GM18858 (cell line): ENCODE measurements at regions not wholly inside any gene's neighbourhood (a gene's known extent, or its start where the extent isn't known, plus 50 kb on each side); places are given as distances from the start of the nearest gene placed in this dataset.

ENCODE experiments used
- ATAC-seq: cut with Tn5 transposase; IDR thresholded peaks from one replicate; pipeline ENCODE4 v1.9.1; 2021; ENCODE audit not compliant: unreplicated experiment

- ATAC-seq = no peak
Measured at GRCh38 chr7:130896051-130896881, 162.3 kb upstream of the KLF14 start.

- no peak for ATAC-seq
Measured at GRCh38 chr7:130896898-130897514, 163.0 kb upstream of the KLF14 start.

DNA sequence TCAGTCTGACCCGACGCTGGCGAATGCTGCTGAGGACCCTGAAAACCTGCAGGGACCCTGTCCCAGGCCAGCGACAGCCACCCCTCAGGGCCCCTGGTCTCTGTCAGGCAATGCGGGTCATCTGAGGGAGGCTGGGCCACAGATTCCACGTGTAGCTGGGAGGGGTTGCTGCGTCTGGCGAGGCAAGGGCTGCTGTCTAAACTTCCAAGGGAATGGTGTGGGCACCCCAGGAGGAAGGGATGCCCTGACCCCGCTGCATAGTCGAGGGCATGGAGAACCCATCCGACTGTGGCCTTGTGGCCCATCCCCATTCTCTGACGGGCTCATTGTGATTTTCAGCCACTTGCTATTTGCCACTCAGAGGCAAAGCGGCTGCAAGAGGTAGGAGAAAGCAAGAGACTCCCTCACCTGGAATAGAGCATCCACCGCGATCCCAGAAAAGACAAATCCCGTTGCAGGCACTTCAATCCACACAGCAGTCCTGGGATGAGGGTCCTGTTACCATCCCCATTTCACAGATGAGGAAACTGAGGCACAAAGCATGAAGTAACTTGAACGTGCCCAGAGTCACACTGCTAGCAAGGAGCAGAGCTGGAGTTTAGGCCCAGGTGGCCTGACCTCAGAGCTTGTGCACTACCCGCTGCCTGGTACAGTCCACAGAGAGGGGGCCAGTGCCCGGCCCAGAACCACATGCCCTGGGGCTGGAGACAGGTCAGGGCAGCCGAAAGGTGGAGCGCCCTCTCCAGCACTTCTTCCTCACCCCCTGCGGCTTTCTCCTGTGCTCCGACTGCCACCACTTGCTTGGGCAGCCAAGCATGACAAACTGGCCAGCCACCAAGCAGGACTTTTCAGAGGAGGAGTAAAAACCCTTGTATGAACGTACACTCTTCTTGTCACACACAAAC lies 163.8 kb upstream of the KLF14 start:
- ATAC-seq = no peak

DNA sequence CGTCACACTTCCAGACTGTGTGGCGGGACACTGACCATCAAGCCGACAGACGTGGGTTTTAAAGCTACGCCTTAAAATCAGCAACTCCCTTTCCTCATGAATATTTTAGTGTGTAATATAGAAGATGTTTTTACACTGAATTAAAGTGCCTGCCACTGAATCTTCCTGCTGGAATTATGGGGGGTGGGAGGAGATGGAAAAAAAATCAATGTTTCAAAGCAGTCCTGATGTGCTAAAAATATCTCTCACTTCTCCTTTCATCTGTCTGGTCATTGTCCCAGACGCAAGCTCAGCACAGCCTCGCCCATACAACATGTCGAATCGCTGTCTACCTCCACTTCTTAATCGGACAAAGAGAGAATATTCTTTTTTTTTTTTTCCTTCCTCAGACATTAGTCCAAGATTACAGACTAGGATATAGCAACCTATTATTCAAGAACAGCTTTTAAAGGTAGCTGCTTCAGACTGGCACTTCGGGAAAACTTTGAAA lies 165.1 kb upstream of the KLF14 start:
- no peak for ATAC-seq

DNA sequence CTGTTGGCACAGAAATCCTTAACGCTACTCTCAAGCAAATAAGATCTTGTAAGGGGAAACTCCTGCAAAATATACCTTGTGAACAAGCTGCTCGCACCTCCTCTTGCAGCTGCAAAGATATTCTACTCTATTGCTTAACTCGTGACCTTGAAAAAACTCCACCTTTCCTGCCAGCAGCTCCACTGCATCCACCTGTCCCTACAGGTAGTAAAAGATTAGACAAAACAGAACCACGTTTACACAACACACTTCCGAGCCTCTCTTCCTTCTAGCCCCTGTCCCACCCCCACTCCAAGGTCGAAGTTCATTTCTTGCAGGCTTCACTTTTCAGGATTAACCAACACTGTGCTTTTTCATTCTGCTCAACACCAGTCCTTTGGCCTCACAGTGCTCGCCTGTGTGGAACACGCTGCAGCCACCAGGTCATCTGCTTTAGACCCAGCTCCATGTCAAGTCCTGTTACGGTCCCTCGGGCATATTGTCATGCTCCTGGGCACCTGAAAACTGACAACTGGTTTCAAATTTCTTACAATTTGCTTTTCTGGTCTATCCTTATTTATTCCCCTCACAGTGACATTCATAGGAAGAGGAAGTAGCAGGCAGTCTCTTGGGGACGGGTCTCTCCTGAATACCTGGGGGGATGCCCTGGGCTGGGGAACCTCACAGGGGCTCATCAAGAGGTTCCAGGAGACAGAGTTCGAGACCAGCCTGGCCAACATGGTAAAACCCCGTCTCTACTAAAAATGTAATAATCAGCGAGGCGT lies 165.8 kb upstream of the KLF14 start:
- no peak for ATAC-seq

DNA sequence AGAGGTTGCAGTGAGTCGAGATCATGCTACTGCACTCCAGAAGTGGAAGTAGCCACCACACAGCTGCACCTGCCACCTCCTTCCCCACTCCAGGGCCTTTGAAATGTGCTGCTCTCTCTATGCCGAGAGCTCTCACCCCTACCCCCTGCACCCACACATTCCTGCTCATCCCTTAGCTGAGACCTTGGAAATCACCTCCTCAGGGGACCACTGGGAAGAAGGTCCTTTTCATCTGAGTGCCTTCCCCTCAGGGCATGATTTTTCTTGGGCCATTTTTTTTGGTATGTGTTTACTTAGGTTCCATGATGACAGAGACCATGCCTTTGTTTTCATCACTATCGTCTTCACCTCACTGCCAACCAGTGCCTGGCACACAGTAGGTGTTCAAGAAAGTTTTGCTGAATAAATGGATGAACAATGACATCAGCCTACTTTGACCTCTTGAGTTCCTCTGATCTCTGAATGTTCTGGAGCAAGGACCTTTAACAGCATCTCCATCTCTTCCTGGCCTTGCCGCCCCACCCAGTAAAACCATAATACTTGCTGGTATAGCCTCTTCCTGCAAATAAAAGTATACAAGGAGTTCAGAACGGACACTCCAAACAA lies 166.6 kb upstream of the KLF14 start:
- ATAC-seq = no peak

DNA sequence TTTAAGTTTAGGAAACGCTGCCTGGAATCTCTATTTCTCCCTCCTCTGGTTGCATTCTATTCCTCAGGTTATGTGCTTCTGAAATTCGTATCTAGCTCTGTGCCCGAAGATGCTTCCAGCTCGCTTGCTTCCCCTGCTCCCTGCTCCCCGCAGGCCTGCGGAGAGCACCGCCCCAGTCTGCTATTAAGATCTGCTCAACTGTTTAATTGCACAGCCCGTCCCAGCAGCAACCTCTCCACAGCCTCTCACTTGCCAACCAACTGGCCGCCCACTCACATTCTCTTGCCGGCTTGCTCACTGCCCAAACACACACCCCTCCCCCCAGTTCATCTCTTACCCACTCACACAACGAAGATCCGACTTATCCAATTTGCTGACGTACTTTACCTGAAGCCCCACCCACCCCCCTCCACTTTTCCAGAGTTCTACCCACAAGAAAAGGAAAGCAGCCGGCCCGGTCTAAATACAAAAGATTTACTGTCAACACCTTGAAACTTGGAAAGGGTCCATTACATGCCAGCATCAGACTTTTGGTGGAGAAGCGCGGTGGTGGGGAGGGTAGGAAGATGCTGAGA lies 167.3 kb upstream of the KLF14 start:
- no peak for ATAC-seq

DNA sequence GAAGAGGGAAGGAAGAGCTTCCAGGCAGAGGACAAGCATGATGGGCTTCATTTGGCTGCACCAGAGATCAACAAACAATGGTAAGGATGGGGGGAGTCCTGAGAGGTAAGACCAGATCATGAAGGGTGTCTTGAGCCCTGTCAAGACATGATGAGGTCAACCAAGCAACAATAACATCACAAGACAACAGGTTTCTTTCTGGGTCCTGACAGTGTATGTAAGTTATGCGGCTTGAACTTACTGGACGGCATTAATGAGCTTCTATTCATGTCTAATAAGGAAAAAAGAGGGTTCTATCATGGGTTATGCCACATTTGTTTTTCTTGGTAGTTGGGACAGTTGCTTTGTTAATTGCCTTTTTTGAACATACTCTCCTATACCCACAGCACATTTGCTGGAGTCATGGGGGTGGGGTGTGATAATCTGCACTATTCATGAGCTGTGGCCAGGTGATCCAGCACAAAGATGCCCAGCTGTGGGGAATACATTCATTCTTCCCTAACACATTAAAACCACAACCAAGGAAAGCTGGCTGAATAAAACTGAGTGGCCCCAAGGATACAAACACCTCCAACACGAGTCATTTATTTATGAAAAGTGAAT lies 168.8 kb upstream of the KLF14 start:
- ATAC-seq = no peak

GRCh38 chr7:130903358-130903974 lies 169.5 kb upstream of the KLF14 start:
- no peak for ATAC-seq

- ATAC-seq = no peak
Measured at GRCh38 chr7:130904031-130904757, 170.2 kb upstream of the KLF14 start.

DNA sequence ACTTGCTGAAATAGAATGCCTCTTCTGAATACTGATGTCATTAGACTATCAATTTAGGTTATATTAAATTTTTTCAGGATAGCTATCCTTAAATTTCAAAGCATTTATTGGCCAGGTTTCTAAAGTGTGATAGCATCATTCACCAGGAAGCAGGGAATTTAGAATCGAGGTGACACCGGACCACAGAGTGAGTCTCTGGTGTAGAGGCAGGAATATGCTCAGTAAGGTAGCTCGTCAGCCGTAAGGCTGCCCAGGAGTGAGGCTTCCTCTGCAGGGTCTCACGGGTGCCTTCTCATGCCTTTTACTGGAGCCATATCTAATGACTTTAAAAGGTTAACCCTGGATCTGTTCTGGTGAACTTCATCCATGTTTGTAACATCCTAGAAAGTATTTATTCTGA lies 170.8 kb upstream of the KLF14 start:
- ATAC-seq = no peak

- no peak for ATAC-seq
Measured at GRCh38 chr7:130906575-130906974, 172.6 kb upstream of the KLF14 start.

- ATAC-seq = no peak
Measured at GRCh38 chr7:130907439-130907838, 173.4 kb upstream of the KLF14 start.

DNA sequence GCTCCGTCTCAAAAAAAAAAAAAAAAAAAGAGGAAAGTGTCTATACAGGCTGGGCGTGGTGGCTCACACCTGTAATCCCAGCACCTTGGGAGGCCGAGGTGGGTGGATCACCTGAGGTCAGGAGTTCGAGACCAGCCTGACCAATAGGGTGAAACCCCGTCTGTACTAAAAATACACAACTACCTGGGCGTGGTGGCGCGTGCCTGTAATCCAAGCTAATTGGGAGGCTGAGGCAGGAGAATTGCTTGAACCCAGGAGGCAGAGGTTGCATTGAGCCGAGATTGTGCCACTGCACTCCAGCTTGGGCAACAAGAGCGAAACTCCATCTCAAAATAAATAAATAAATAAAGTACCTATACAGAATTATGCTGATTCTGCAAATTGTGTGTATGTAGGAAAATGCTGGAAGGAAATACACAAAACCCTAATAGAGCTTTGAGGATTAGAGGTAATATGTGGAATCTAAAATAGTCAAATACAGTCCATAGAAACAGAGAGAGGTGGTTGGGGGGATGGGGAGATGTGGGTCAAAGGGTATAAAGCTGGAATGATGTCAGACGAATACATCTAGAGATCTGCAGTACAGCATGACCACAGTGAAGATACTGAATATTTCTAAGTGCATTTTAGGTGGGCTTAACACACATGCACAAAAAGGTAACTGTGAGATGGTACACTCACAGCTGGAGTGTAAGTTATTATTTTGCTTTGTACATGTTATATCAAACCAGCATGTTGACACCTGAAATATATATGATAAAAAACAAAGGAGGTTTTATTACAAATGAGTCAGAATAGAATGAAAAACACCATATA lies 174.5 kb upstream of the KLF14 start:
- ATAC-seq = no peak

GRCh38 chr7:130909161-130909836 lies 175.3 kb upstream of the KLF14 start:
- no peak for ATAC-seq

DNA sequence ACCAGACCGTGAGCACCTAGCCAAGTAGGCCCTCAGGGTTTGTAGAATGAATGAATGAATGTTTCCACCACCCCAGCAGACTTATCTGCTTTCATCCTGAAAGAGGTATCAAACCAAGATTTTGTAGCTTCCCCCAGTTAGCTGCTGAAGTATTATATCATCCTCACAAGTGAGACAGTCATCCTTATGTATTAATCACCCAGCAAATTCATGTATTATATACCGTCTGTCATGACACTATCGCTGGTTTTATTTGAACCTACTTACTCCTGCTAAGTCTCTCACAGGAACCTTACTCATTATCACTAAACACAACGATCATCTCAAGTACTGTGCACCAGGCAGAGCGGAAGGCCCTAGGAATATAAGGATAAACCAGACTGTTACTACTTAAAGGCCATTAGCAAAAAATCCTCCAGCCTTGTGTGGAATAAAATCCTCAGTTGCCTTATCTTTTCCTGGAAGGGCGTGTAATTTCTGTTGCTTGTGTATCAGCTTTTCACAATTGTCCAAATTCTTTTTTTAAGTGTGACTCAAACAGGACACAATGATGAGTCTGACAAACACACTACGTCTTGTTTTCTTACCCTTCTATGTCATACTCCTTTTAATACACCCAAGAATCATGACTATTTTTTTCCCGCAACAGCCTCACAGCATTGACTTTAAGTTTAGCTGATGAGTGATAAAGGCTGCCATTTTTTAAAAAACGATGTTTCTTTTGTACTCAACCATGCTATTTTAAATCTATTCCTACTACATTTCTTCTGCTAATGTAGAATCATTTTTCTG lies 176.1 kb upstream of the KLF14 start:
- no peak for ATAC-seq
